ENCODE measurements at regions not wholly inside any gene's neighbourhood (a gene's known extent, or its start where the extent isn't known, plus 50 kb on each side); places are given as distances from the start of the nearest gene placed in this dataset.

DNA sequence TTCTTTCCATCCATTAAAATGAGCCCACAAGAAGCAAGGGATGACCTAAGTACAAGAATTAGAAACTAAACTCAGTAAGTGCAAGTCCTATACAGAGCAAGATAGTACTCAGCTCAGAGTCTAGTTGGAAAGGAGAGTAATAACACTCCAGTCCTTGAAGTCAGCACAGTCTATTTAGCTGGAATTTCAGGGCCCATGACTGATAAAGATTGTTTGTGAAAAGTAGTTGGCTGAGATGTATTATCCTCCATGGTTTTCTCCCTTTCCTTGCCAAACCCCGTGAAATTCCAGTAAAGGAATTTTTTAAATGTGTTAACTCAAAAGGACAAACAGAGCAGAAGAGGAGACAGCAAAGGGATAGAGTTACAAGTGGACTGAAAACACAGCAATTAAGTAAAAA is 127.2 kb upstream of the STT3B start:
- no peak for DNase-seq (ENCODE audit: low spot score in 2 of 2)
- no peak for TF ChIP-seq POLR2A (IDR thresholded peaks at IDR 0.05)
- TF ChIP-seq EP300 (IDR thresholded peaks at IDR 0.05): no peak
- TF ChIP-seq, protein P1, sequence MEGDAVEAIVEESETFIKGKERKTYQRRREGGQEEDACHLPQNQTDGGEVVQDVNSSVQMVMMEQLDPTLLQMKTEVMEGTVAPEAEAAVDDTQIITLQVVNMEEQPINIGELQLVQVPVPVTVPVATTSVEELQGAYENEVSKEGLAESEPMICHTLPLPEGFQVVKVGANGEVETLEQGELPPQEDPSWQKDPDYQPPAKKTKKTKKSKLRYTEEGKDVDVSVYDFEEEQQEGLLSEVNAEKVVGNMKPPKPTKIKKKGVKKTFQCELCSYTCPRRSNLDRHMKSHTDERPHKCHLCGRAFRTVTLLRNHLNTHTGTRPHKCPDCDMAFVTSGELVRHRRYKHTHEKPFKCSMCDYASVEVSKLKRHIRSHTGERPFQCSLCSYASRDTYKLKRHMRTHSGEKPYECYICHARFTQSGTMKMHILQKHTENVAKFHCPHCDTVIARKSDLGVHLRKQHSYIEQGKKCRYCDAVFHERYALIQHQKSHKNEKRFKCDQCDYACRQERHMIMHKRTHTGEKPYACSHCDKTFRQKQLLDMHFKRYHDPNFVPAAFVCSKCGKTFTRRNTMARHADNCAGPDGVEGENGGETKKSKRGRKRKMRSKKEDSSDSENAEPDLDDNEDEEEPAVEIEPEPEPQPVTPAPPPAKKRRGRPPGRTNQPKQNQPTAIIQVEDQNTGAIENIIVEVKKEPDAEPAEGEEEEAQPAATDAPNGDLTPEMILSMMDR (IDR thresholded peaks at IDR 0.05): no peak
- Histone ChIP-seq H3K4me3 (no peak overlapping the region), H3K27ac (no peak overlapping the region), H3K4me1 (peaks cover 0 to 20% (median 0%) of the 10 kb centered on the region in 4 donors), H3K27me3 (no peaks in the 10 kb centered on the region), H3K36me3 (no peaks in the 10 kb centered on the region), H3K9me3 (no peaks in the 10 kb centered on the region)
- 25 to 36% methylated on average over 1 of the region's 1 CpG for WGBS, 2 donors

DNA sequence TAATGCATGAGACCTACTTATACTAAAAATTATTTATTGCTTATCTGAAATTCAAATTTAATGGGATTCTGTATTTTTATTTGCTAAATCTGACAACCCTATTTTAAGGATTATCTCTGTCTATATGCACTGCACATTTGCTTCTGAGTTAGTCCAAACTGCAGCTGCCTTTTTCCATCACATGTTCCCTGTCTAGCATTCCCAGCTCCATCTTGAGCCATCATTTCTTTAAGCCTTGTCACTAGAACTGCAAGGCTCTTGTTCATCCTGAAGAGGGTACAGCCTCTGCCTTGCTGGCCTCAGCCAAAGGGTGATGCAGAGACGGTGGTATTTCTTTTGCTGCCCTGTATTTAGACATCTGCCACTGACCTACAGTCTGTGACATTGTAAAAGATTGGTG is 125.8 kb upstream of the STT3B start:
- Histone ChIP-seq H3K27ac (peak overlapping the region in 1 of 4 donors; percentile 9), H3K4me3 (no peak overlapping the region), H3K27me3 (no peaks in the 10 kb centered on the region), H3K36me3 (no peaks in the 10 kb centered on the region), H3K9me3 (no peaks in the 10 kb centered on the region), H3K4me1 (peaks cover 0 to 20% (median 0%) of the 10 kb centered on the region in 4 donors)
- WGBS, 2 donors: 54 to 59% methylated on average over 1 of the region's 1 CpG
- DNase-seq (ENCODE audit: low spot score in 2 of 2): no peak
- TF ChIP-seq, protein P1 (IDR thresholded peaks at IDR 0.05): no peak
- no peak for TF ChIP-seq EP300 (IDR thresholded peaks at IDR 0.05)
- TF ChIP-seq POLR2A (IDR thresholded peaks at IDR 0.05): no peak

DNA sequence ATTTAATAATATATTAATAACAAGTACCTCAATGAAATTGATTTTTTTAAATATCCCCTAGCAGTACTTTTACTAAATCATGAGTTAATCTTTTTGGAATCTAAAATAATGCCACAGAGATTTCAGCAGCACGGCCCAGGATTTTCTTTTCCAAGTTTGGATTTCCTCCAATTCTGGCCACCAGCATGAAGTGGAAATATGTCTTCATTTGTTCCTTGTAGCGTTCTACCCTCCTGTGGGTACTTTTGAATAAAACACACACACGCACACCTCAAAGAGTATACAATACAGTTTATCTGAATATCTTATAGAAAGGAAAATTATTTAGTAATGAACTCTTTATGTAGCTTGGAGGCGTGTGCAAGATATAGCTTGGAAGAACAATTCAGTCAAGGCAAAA is 125.1 kb upstream of the STT3B start:
- DNase-seq (ENCODE audit: low spot score in 2 of 2): no peak
- no peaks in the 10 kb centered on the region for H3K36me3 ChIP-seq
- 52 to 56% methylated on average over 4 of the region's 4 CpGs for WGBS, 2 donors
- no peak overlapping the region for H3K4me3 ChIP-seq
- H3K9me3 ChIP-seq: no peaks in the 10 kb centered on the region
- no peak overlapping the region for H3K27ac ChIP-seq
- TF ChIP-seq POLR2A (IDR thresholded peaks at IDR 0.05) (no peak), EP300 (IDR thresholded peaks at IDR 0.05) (no peak)
- TF ChIP-seq, protein P1 (IDR thresholded peaks at IDR 0.05): no peak
- peaks cover 0 to 20% (median 0%) of the 10 kb centered on the region in 4 donors for H3K4me1 ChIP-seq
- H3K27me3 ChIP-seq: no peaks in the 10 kb centered on the region

DNA sequence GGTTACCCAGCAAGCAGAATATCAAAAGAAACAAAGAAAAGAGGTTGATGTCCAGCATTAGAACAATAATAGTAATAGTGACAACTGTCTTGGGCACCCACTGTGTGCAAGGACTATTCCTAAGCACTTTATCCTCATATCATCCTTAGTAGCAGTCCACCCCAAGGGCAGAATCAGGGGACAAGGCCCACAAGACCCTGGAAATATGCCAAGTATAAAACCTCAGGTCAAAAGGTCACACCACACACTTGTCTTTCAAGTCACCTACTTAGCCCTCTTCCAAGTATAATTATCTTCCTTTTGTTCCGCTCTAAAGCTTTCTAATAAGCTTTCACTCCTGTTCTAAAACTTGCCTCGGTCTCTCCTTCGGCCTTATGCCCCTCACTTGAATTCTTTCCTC is 124.0 kb upstream of the STT3B start:
- no peaks in the 10 kb centered on the region for H3K36me3 ChIP-seq
- DNase-seq (ENCODE audit: low spot score in 2 of 2): no peak
- no peak overlapping the region for H3K4me3 ChIP-seq
- peaks cover 0 to 20% (median 0%) of the 10 kb centered on the region in 4 donors for H3K4me1 ChIP-seq
- TF ChIP-seq EP300 (IDR thresholded peaks at IDR 0.05): no peak
- TF ChIP-seq POLR2A (IDR thresholded peaks at IDR 0.05): no peak
- TF ChIP-seq, protein P1 (IDR thresholded peaks at IDR 0.05): no peak
- no peaks in the 10 kb centered on the region for H3K27me3 ChIP-seq
- 85 to 89% methylated on average over 3 of the region's 3 CpGs for WGBS, 2 donors
- H3K9me3 ChIP-seq: no peaks in the 10 kb centered on the region
- H3K27ac ChIP-seq: no peak overlapping the region

DNA sequence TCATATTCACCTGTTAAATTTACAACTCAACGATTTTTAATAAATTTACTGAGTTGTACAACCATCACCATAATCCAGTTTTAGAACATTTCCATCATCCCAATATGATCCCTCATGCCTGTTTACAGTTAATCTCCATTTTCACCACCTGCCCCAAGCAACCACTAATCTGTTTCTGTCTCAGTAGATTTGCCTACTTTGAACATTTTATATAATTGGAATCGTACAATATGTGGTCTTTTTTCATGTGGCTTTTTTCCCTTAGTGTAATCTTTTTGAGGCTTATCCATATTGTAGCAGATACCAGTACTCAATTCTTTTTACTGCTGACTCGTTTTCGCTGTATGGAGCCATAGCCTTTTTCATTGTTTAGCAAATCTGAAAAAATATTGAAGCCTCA is 123.3 kb upstream of the STT3B start:
- TF ChIP-seq, protein P1 (IDR thresholded peaks at IDR 0.05): no peak
- TF ChIP-seq EP300 (IDR thresholded peaks at IDR 0.05): no peak
- no peak for TF ChIP-seq POLR2A (IDR thresholded peaks at IDR 0.05)
- Histone ChIP-seq H3K27ac (no peak overlapping the region), H3K27me3 (no peaks in the 10 kb centered on the region), H3K9me3 (no peaks in the 10 kb centered on the region), H3K36me3 (no peaks in the 10 kb centered on the region), H3K4me1 (peaks cover 0 to 20% (median 0%) of the 10 kb centered on the region in 4 donors), H3K4me3 (no peak overlapping the region)
- WGBS, 2 donors: 91 to 95% methylated on average over 4 of the region's 4 CpGs
- DNase-seq (ENCODE audit: low spot score in 2 of 2): no peak
